Effector CD4-positive, alpha-beta T cell (primary cell): ENCODE measurements at regions not wholly inside any gene's neighbourhood (a gene's known extent, or its start where the extent isn't known, plus 50 kb on each side); places are given as distances from the start of the nearest gene placed in this dataset.
"Not testable (repeated sequence)": the region's sequence is repeated elsewhere in the genome, so short reads cannot be mapped to it uniquely, and the experiment has no call there.

Source experiments
- DNase-seq: peaks from one replicate; pipeline ENCODE4 v3.0.0-alpha.2; 2020

GRCh38 chr3:80445053-80445452 is 677.3 kb upstream of the ROBO1 start:
- DNase-seq: no peak

- no peak for DNase-seq
These were observed 671.7 kb upstream of the ROBO1 start for GRCh38 chr3:80439490-80439889.

GRCh38 chr3:80434366-80434765 is 666.6 kb upstream of the ROBO1 start:
- DNase-seq: no peak

- no peak for DNase-seq
These were observed 657.2 kb upstream of the ROBO1 start for GRCh38 chr3:80424951-80425350.

GRCh38 chr3:80408030-80408721 is 640.4 kb upstream of the ROBO1 start:
- DNase-seq: no peak

GRCh38 chr3:80405618-80406017 is 637.8 kb upstream of the ROBO1 start:
- DNase-seq: no peak

GRCh38 chr3:80395023-80395422 is 627.2 kb upstream of the ROBO1 start:
- no peak for DNase-seq

- DNase-seq: no peak
These were observed 623.8 kb upstream of the ROBO1 start for GRCh38 chr3:80391573-80391972.

- no peak for DNase-seq
These were observed 617.0 kb upstream of the ROBO1 start for GRCh38 chr3:80384811-80385210.

GRCh38 chr3:80374423-80374822 is 606.6 kb upstream of the ROBO1 start:
- DNase-seq: no peak

GRCh38 chr3:80368616-80369015 is 600.8 kb upstream of the ROBO1 start:
- DNase-seq: no peak

GRCh38 chr3:80366808-80367548 is 599.2 kb upstream of the ROBO1 start:
- no peak for DNase-seq

- DNase-seq: no peak
These were observed 590.0 kb upstream of the ROBO1 start for GRCh38 chr3:80357761-80358160.

- DNase-seq: no peak
These were observed 587.3 kb upstream of the ROBO1 start for GRCh38 chr3:80355144-80355543.

- DNase-seq: no peak
These were observed 583.4 kb upstream of the ROBO1 start for GRCh38 chr3:80351201-80351600.

GRCh38 chr3:80350771-80351170 is 583.0 kb upstream of the ROBO1 start:
- DNase-seq: no peak

- no peak for DNase-seq
These were observed 570.6 kb upstream of the ROBO1 start for GRCh38 chr3:80338366-80338765.

GRCh38 chr3:80334534-80334933 is 566.7 kb upstream of the ROBO1 start:
- DNase-seq: no peak

GRCh38 chr3:80331494-80332170 is 563.8 kb upstream of the ROBO1 start:
- DNase-seq: no peak

GRCh38 chr3:80314541-80314940 is 546.7 kb upstream of the ROBO1 start:
- DNase-seq: not testable (repeated sequence)

GRCh38 chr3:80308637-80309036 is 540.8 kb upstream of the ROBO1 start:
- no peak for DNase-seq

GRCh38 chr3:80307844-80308243 is 540.0 kb upstream of the ROBO1 start:
- DNase-seq: no peak

GRCh38 chr3:80297720-80298119 is 529.9 kb upstream of the ROBO1 start:
- DNase-seq: no peak

GRCh38 chr3:80285388-80285787 is 517.6 kb upstream of the ROBO1 start:
- DNase-seq: no peak
